ENCODE measurements at regions not wholly inside any gene's neighbourhood (a gene's known extent, or its start where the extent isn't known, plus 50 kb on each side); places are given as distances from the start of the nearest gene placed in this dataset.
A peak's percentile ranks its signal among the peaks of the same experiment; 100 is the strongest.
"Not testable (repeated sequence)": the region's sequence is repeated elsewhere in the genome, so short reads cannot be mapped to it uniquely, and the experiment has no call there.

DNA sequence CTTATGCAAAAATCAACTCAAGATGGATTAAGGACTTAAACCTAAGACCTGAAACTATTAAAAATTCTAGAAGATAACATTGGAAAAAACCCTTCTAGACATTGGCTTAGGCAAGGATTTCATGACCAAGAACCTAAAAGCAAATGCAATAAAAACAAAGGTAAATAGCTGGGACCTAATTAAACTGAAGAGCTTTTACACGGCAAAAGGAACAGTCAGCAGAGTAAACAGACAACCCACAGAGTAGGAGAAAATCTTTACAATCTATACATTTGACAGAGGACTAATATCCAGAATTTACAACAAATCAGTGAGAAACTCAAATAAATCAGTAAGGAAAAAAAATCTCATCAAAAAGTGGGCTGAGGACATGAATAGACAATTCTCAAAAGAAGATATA lies 65.4 kb downstream of the RPL22L1 start:
- H2AFZ ChIP-seq (ENCODE audit: low read depth, low read length); H3K27me3 Mint-ChIP-seq (ENCODE audit: low read depth, unreplicated experiment); DNase-seq (ENCODE audit: low read depth); H4K20me1 ChIP-seq (ENCODE audit: insufficient read depth, low read length); H3K4me3 Mint-ChIP-seq (ENCODE audit: unreplicated experiment); FAIRE-seq; H3K27me3 ChIP-seq (ENCODE audit: insufficient read depth, low read length); H3K4me3 ChIP-seq (ENCODE audit: insufficient read depth, low read depth, low read length); H3K9me3 Mint-ChIP-seq (ENCODE audit: unreplicated experiment); H3K27ac Mint-ChIP-seq (ENCODE audit: unreplicated experiment); H3K36me3 Mint-ChIP-seq (ENCODE audit: low read depth, unreplicated experiment); H3K27ac ChIP-seq (ENCODE audit: low read depth, low read length); H3K4me2 ChIP-seq (ENCODE audit: low read length); H3K9ac ChIP-seq (ENCODE audit: low read length); H3K9me3 ChIP-seq (ENCODE audit: insufficient read depth, low read depth, low read length); H3K79me2 ChIP-seq (ENCODE audit: insufficient read depth, low read length); H3K36me3 ChIP-seq (ENCODE audit: insufficient read depth, low read length): not testable (repeated sequence)
- H3K4me1 Mint-ChIP-seq (ENCODE audit: low read depth, unreplicated experiment): peaks cover 24% of the 10 kb centered on the region
- H3K4me1 ChIP-seq (ENCODE audit: insufficient read depth, low read length): peaks cover 26% of the 10 kb centered on the region

DNA sequence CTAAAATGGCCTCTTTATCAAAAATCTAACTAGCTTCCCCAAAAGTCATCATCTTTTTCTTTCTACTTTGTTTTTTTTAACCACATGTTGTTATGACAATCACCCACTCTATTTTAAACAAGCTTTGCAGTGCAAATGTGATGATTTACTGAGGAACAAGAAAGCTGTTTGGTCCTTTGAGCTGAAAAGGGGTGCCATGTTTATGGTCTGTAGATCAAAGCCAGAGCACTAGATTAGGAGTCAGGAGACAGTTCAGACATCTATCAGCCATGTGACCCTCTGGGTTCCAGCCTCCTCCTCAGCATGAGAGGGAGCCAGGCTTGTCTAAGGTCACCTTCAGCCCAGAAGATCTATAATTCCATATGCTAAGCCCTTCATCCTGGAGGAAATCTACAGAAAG lies 65.9 kb downstream of the RPL22L1 start:
- no peaks in the 10 kb centered on the region for H3K27me3 ChIP-seq (ENCODE audit: insufficient read depth, low read length)
- H3K9me3 Mint-ChIP-seq (ENCODE audit: unreplicated experiment): no peaks in the 10 kb centered on the region
- peaks cover 23% of the 10 kb centered on the region for H3K4me1 Mint-ChIP-seq (ENCODE audit: low read depth, unreplicated experiment)
- TF ChIP-seq, protein P1, sequence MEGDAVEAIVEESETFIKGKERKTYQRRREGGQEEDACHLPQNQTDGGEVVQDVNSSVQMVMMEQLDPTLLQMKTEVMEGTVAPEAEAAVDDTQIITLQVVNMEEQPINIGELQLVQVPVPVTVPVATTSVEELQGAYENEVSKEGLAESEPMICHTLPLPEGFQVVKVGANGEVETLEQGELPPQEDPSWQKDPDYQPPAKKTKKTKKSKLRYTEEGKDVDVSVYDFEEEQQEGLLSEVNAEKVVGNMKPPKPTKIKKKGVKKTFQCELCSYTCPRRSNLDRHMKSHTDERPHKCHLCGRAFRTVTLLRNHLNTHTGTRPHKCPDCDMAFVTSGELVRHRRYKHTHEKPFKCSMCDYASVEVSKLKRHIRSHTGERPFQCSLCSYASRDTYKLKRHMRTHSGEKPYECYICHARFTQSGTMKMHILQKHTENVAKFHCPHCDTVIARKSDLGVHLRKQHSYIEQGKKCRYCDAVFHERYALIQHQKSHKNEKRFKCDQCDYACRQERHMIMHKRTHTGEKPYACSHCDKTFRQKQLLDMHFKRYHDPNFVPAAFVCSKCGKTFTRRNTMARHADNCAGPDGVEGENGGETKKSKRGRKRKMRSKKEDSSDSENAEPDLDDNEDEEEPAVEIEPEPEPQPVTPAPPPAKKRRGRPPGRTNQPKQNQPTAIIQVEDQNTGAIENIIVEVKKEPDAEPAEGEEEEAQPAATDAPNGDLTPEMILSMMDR (IDR thresholded peaks at IDR 0.05; ENCODE audit: insufficient read depth, low read depth, low read length): no peak
- no peak for TF ChIP-seq EZH2 (IDR thresholded peaks at IDR 0.05; ENCODE audit: insufficient read depth, low read length)
- no peaks in the 10 kb centered on the region for H3K79me2 ChIP-seq (ENCODE audit: insufficient read depth, low read length)
- FAIRE-seq: no peak
- no peak overlapping the region for H3K27ac Mint-ChIP-seq (ENCODE audit: unreplicated experiment)
- no peaks in the 10 kb centered on the region for H3K36me3 Mint-ChIP-seq (ENCODE audit: low read depth, unreplicated experiment)
- H3K9ac ChIP-seq (ENCODE audit: low read length): no peak overlapping the region
- no peaks in the 10 kb centered on the region for H3K36me3 ChIP-seq (ENCODE audit: insufficient read depth, low read length)
- no peak overlapping the region for H3K4me3 Mint-ChIP-seq (ENCODE audit: unreplicated experiment)
- H3K4me2 ChIP-seq (ENCODE audit: low read length): no peak overlapping the region
- H3K4me3 ChIP-seq (ENCODE audit: insufficient read depth, low read depth, low read length): no peak overlapping the region
- no peak overlapping the region for H3K27ac ChIP-seq (ENCODE audit: low read depth, low read length)
- H4K20me1 ChIP-seq (ENCODE audit: insufficient read depth, low read length): no peaks in the 10 kb centered on the region
- H3K9me3 ChIP-seq (ENCODE audit: insufficient read depth, low read depth, low read length): no peaks in the 10 kb centered on the region
- peaks cover 21% of the 10 kb centered on the region for H3K4me1 ChIP-seq (ENCODE audit: insufficient read depth, low read length)
- H3K27me3 Mint-ChIP-seq (ENCODE audit: low read depth, unreplicated experiment): no peaks in the 10 kb centered on the region
- H2AFZ ChIP-seq (ENCODE audit: low read depth, low read length): no peak overlapping the region
- no peak for DNase-seq (ENCODE audit: low read depth)

- Mint-ChIP-seq H3K27me3 (ENCODE audit: low read depth, unreplicated experiment) (no peaks in the 10 kb centered on the region), H3K4me3 (ENCODE audit: unreplicated experiment) (no peak overlapping the region), H3K36me3 (ENCODE audit: low read depth, unreplicated experiment) (no peaks in the 10 kb centered on the region), H3K27ac (ENCODE audit: unreplicated experiment) (peak overlapping the region; percentile 77), H3K4me1 (ENCODE audit: low read depth, unreplicated experiment) (peaks cover 23% of the 10 kb centered on the region), H3K9me3 (ENCODE audit: unreplicated experiment) (no peaks in the 10 kb centered on the region)
- no peaks in the 10 kb centered on the region for H3K79me2 ChIP-seq (ENCODE audit: insufficient read depth, low read length)
- H3K27me3 ChIP-seq (ENCODE audit: insufficient read depth, low read length): no peaks in the 10 kb centered on the region
- TF ChIP-seq, protein P1 (IDR thresholded peaks at IDR 0.05; ENCODE audit: insufficient read depth, low read depth, low read length): no peak
- no peak for TF ChIP-seq EZH2 (IDR thresholded peaks at IDR 0.05; ENCODE audit: insufficient read depth, low read length)
- H3K9ac ChIP-seq (ENCODE audit: low read length): peak overlapping the region; percentile 34
- peaks cover 18% of the 10 kb centered on the region for H3K4me1 ChIP-seq (ENCODE audit: insufficient read depth, low read length)
- no peak overlapping the region for H3K4me3 ChIP-seq (ENCODE audit: insufficient read depth, low read depth, low read length)
- peak overlapping the region; percentile 71 for H3K27ac ChIP-seq (ENCODE audit: low read depth, low read length)
- H3K36me3 ChIP-seq (ENCODE audit: insufficient read depth, low read length): no peaks in the 10 kb centered on the region
- no peaks in the 10 kb centered on the region for H3K9me3 ChIP-seq (ENCODE audit: insufficient read depth, low read depth, low read length)
- FAIRE-seq: peak; percentile 94
- H3K4me2 ChIP-seq (ENCODE audit: low read length): peak overlapping the region; percentile 67
- H4K20me1 ChIP-seq (ENCODE audit: insufficient read depth, low read length): no peaks in the 10 kb centered on the region
- no peak overlapping the region for H2AFZ ChIP-seq (ENCODE audit: low read depth, low read length)
- DNase-seq (ENCODE audit: low read depth): peak; percentile 95
Observed at GRCh38 chr3:170802164-170803151, 67.5 kb downstream of the RPL22L1 start.
